ENCODE measurements at regions not wholly inside any gene's neighbourhood (a gene's known extent, or its start where the extent isn't known, plus 50 kb on each side); places are given as distances from the start of the nearest gene placed in this dataset.
"Not testable (repeated sequence)": the region's sequence is repeated elsewhere in the genome, so short reads cannot be mapped to it uniquely, and the experiment has no call there.

DNA sequence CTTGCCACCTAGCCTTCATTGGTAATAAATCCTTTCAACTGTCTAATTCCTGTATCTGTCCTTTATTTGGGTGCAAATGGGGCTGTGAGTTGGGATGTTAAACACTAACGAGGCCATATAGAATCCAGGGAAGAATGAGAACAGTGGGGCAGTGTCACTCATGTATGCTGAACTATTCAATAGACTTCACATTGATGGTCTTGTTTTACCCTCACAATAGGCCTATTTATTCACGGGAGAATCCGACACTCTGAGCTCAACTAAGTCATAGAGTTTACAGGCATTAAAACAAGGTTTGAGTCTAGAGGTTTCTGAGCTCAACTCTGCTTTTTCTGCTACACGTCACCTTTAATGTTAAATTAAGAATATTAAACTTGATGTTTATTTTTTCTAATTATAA, 421.6 kb downstream of the SOX11 start:
- H3K27ac Mint-ChIP-seq: no peak overlapping the region
- H3K27me3 Mint-ChIP-seq: peaks cover 3% of the 10 kb centered on the region
- no peak for DNase-seq (ENCODE audit: extremely low spot score, unreplicated experiment)
- no peaks in the 10 kb centered on the region for H3K36me3 Mint-ChIP-seq
- H3K4me3 Mint-ChIP-seq: no peak overlapping the region
- no peaks in the 10 kb centered on the region for H3K4me1 Mint-ChIP-seq (ENCODE audit: unreplicated experiment)
- peaks cover 4% of the 10 kb centered on the region for H3K9me3 Mint-ChIP-seq
- no peak for TF ChIP-seq CTCF (conservative IDR thresholded peaks at IDR 0.05)

- Mint-ChIP-seq H3K4me1 (ENCODE audit: unreplicated experiment) (peaks cover 6% of the 10 kb centered on the region), H3K9me3 (no peaks in the 10 kb centered on the region), H3K27me3 (peaks cover 8% of the 10 kb centered on the region), H3K36me3 (no peaks in the 10 kb centered on the region), H3K4me3 (no peak overlapping the region), H3K27ac (no peak overlapping the region)
- TF ChIP-seq CTCF (conservative IDR thresholded peaks at IDR 0.05): no peak
- DNase-seq (ENCODE audit: extremely low spot score, unreplicated experiment): no peak
Observed at GRCh38 chr2:6127718-6128117, 435.5 kb downstream of the SOX11 start.

DNA sequence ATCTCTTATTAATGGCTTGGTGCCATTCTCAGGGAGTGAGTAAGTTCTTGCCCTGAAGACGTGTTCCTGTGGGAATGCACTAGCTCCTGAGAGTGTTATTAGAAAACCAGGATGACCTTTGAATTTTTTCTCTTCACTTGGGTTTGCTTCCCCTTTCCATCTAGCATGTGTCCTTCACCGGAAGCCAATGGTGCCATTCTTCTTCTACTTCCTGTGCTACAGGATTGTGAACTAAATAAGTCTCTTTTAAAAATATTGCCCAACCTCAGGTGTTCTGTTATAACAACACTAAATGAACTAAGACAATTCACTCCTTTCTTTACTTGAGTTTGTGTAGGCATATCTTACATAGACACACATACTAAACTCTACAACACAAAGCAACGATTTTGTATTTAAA, 447.0 kb downstream of the SOX11 start:
- Mint-ChIP-seq H3K4me1 (ENCODE audit: unreplicated experiment) (no peaks in the 10 kb centered on the region), H3K27ac (no peak overlapping the region), H3K27me3 (peaks cover 4% of the 10 kb centered on the region), H3K4me3 (no peak overlapping the region), H3K36me3 (peaks cover 6% of the 10 kb centered on the region), H3K9me3 (peaks cover 16% of the 10 kb centered on the region)
- no peak for DNase-seq (ENCODE audit: extremely low spot score, unreplicated experiment)
- TF ChIP-seq CTCF (conservative IDR thresholded peaks at IDR 0.05): no peak

DNA sequence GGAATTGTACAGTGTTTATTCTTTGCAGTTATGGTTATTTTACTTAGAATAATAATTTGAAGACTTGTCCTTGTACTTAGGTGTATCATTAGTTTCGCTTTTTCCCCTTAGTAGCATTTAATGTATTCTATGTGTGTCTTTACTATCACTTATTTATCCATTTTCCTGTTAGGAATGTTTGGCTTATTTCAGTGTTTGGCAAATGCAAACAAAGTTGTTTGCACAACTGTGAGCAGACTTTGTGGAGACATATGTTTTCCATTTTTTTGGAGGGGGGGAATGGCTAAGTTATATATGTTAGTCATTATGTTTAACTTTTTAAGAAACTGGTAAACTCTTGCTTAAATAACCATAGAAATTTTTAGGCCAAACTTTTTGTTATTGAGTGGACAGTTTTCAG, 447.7 kb downstream of the SOX11 start:
- H3K36me3 Mint-ChIP-seq: peaks cover 6% of the 10 kb centered on the region
- H3K4me3 Mint-ChIP-seq: no peak overlapping the region
- DNase-seq (ENCODE audit: extremely low spot score, unreplicated experiment): no peak
- H3K27ac Mint-ChIP-seq: no peak overlapping the region
- peaks cover 4% of the 10 kb centered on the region for H3K27me3 Mint-ChIP-seq
- TF ChIP-seq CTCF (conservative IDR thresholded peaks at IDR 0.05): no peak
- peaks cover 16% of the 10 kb centered on the region for H3K9me3 Mint-ChIP-seq
- no peaks in the 10 kb centered on the region for H3K4me1 Mint-ChIP-seq (ENCODE audit: unreplicated experiment)

GRCh38 chr2:6140509-6140908, 448.3 kb downstream of the SOX11 start:
- Mint-ChIP-seq H3K27me3 (peaks cover 3% of the 10 kb centered on the region), H3K4me3 (no peak overlapping the region), H3K36me3 (peaks cover 4% of the 10 kb centered on the region), H3K9me3 (peaks cover 16% of the 10 kb centered on the region), H3K27ac (no peak overlapping the region), H3K4me1 (ENCODE audit: unreplicated experiment) (no peaks in the 10 kb centered on the region)
- no peak for DNase-seq (ENCODE audit: extremely low spot score, unreplicated experiment)
- TF ChIP-seq CTCF (conservative IDR thresholded peaks at IDR 0.05): no peak

- Mint-ChIP-seq H3K36me3 (no peaks in the 10 kb centered on the region), H3K4me1 (ENCODE audit: unreplicated experiment) (no peaks in the 10 kb centered on the region), H3K9me3 (peaks cover 16% of the 10 kb centered on the region), H3K27me3 (no peaks in the 10 kb centered on the region), H3K4me3 (no peak overlapping the region), H3K27ac (no peak overlapping the region)
- no peak for DNase-seq (ENCODE audit: extremely low spot score, unreplicated experiment)
- TF ChIP-seq CTCF (conservative IDR thresholded peaks at IDR 0.05): no peak
Observed at GRCh38 chr2:6143812-6144211, 451.6 kb downstream of the SOX11 start.

GRCh38 chr2:6147215-6147614, 455.0 kb downstream of the SOX11 start:
- DNase-seq (ENCODE audit: extremely low spot score, unreplicated experiment); H3K4me3 Mint-ChIP-seq; H3K27ac Mint-ChIP-seq; H3K36me3 Mint-ChIP-seq; H3K4me1 Mint-ChIP-seq (ENCODE audit: unreplicated experiment); H3K9me3 Mint-ChIP-seq; H3K27me3 Mint-ChIP-seq: not testable (repeated sequence)

All from type B pancreatic cell (in vitro differentiated cells).